ENCODE measurements at regions not wholly inside any gene's neighbourhood (a gene's known extent, or its start where the extent isn't known, plus 50 kb on each side); places are given as distances from the start of the nearest gene placed in this dataset.

GRCh38 chr21:35136586-35137219 lies 87.6 kb upstream of the RUNX1 start:
- Histone ChIP-seq H3K4me3 (no peak overlapping the region), H3K9me3 (no peaks in the 10 kb centered on the region), H3K27ac (no peak overlapping the region), H3K36me3 (no peaks in the 10 kb centered on the region), H3K27me3 (no peaks in the 10 kb centered on the region), H3K4me1 (no peaks in the 10 kb centered on the region)
- DNase-seq = no peak
- intact Hi-C loops (cut with DNase I) = no loop called here
- ATAC-seq = peak; percentile 69
- TF ChIP-seq CTCF (IDR thresholded peaks at IDR 0.05) = no peak

- Histone ChIP-seq H3K36me3 (no peaks in the 10 kb centered on the region), H3K27ac (no peak overlapping the region), H3K9me3 (no peaks in the 10 kb centered on the region), H3K4me1 (no peaks in the 10 kb centered on the region), H3K4me3 (no peak overlapping the region), H3K27me3 (no peaks in the 10 kb centered on the region)
- ATAC-seq (no peak), DNase-seq (no peak)
- intact Hi-C loops (cut with DNase I) = no loop called here
- no peak for TF ChIP-seq CTCF (IDR thresholded peaks at IDR 0.05)
These were observed 87.0 kb upstream of the RUNX1 start for GRCh38 chr21:35136106-35136505.

GRCh38 chr21:35135481-35135880 lies 86.4 kb upstream of the RUNX1 start:
- Histone ChIP-seq H3K4me1 (no peaks in the 10 kb centered on the region), H3K9me3 (no peaks in the 10 kb centered on the region), H3K27me3 (no peaks in the 10 kb centered on the region), H3K36me3 (no peaks in the 10 kb centered on the region), H3K4me3 (no peak overlapping the region), H3K27ac (no peak overlapping the region)
- no peak for DNase-seq
- intact Hi-C loops (cut with DNase I) = no loop called here
- no peak for TF ChIP-seq CTCF (IDR thresholded peaks at IDR 0.05)
- no peak for ATAC-seq

GRCh38 chr21:35134309-35134708 lies 85.2 kb upstream of the RUNX1 start:
- Histone ChIP-seq H3K36me3 (no peaks in the 10 kb centered on the region), H3K4me3 (no peak overlapping the region), H3K27me3 (no peaks in the 10 kb centered on the region), H3K27ac (no peak overlapping the region), H3K4me1 (no peaks in the 10 kb centered on the region), H3K9me3 (no peaks in the 10 kb centered on the region)
- DNase-seq = no peak
- TF ChIP-seq CTCF (IDR thresholded peaks at IDR 0.05) = no peak
- ATAC-seq = peak; percentile 67
- intact Hi-C loops (cut with DNase I) = no loop called here

- Histone ChIP-seq H3K27me3 (no peaks in the 10 kb centered on the region), H3K4me1 (no peaks in the 10 kb centered on the region), H3K4me3 (no peak overlapping the region), H3K36me3 (no peaks in the 10 kb centered on the region), H3K9me3 (peaks cover 5% of the 10 kb centered on the region), H3K27ac (no peak overlapping the region)
- intact Hi-C loops (cut with DNase I) = no loop called here
- TF ChIP-seq CTCF (IDR thresholded peaks at IDR 0.05) = no peak
- ATAC-seq (no peak), DNase-seq (no peak)
These were observed 79.4 kb upstream of the RUNX1 start for GRCh38 chr21:35128536-35128935.

- Histone ChIP-seq H3K27ac (no peak overlapping the region), H3K36me3 (no peaks in the 10 kb centered on the region), H3K4me3 (no peak overlapping the region), H3K27me3 (no peaks in the 10 kb centered on the region), H3K4me1 (no peaks in the 10 kb centered on the region), H3K9me3 (peaks cover 5% of the 10 kb centered on the region)
- no peak for ATAC-seq
- intact Hi-C loops (cut with DNase I) = no loop called here
- TF ChIP-seq CTCF (IDR thresholded peaks at IDR 0.05) = no peak
- no peak for DNase-seq
These were observed 78.7 kb upstream of the RUNX1 start for GRCh38 chr21:35127851-35128250.

Data from upper lobe of right lung (tissue), 1 donor.